ENCODE measurements at regions not wholly inside any gene's neighbourhood (a gene's known extent, or its start where the extent isn't known, plus 50 kb on each side); places are given as distances from the start of the nearest gene placed in this dataset.

DNA sequence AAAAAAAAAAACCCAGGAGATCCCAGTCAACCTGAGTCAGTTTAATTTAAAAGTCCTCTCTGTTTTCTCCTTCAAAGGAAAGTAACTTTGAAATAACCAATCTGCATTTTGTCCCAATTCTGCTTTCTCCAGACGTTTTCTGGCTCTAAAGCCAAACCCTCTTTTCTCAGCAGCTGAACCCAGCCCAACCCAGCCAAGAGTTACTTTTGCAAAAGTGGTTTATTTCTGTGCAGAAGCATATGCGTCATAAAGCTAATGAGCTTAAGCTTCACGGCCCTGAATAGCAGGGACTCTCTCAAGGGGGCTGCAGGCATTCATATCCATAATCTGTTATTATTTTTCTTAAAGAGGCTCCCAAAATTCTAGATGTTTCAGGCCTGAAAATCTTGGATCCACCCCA is 176.6 kb downstream of the GALC start:
- TF ChIP-seq CTCF (IDR thresholded peaks at IDR 0.05), result no peak
- H3K4me1 Mint-ChIP-seq (ENCODE audit: low read depth), result no peaks in the 10 kb centered on the region
- DNase-seq, result no peak
- H3K27me3 Mint-ChIP-seq (ENCODE audit: insufficient read depth), result no peaks in the 10 kb centered on the region; the same call in none of the 2 replicates
- H3K4me3 Mint-ChIP-seq, result no peak overlapping the region
- peaks cover 42% of the 10 kb centered on the region for H3K9me3 Mint-ChIP-seq
- H3K36me3 Mint-ChIP-seq (ENCODE audit: low read depth), result peaks cover 6% of the 10 kb centered on the region; the same call in 1 of the 2 replicates
- H3K27ac Mint-ChIP-seq, result no peak overlapping the region

- no peak for DNase-seq
- H3K36me3 Mint-ChIP-seq (ENCODE audit: low read depth), result peaks cover 6% of the 10 kb centered on the region; the same call in 1 of the 2 replicates
- no peak overlapping the region for H3K4me3 Mint-ChIP-seq
- H3K4me1 Mint-ChIP-seq (ENCODE audit: low read depth), result no peaks in the 10 kb centered on the region
- no peaks in the 10 kb centered on the region; the same call in none of the 2 replicates for H3K27me3 Mint-ChIP-seq (ENCODE audit: insufficient read depth)
- TF ChIP-seq CTCF (IDR thresholded peaks at IDR 0.05), result no peak
- H3K9me3 Mint-ChIP-seq, result peaks cover 53% of the 10 kb centered on the region
- no peak overlapping the region for H3K27ac Mint-ChIP-seq
Observed at GRCh38 chr14:87815121-87815520, 177.9 kb downstream of the GALC start.

DNA sequence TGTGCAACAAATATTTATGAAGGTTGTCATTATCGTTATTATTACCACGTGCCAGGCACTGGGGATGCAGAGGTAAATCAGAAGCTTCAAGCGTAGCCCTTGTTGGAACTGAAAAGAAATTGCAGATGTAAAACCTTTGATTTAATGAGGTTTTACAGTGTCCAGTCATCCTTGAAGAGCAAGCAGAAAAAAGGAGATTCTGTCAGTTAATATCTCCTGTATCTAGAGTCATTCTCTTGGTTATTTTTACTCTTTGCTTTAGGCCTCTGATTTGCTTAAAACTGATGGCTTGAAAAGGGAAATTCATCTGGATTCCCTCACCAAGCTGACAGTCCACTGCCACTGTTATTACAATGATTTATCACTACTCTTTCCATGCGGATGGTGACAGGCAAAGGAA is 179.3 kb downstream of the GALC start:
- H3K27me3 Mint-ChIP-seq (ENCODE audit: insufficient read depth), result no peaks in the 10 kb centered on the region; the same call in 1 of the 2 replicates
- H3K9me3 Mint-ChIP-seq, result peaks cover 46% of the 10 kb centered on the region
- no peaks in the 10 kb centered on the region for H3K4me1 Mint-ChIP-seq (ENCODE audit: low read depth)
- no peak overlapping the region for H3K4me3 Mint-ChIP-seq
- peaks cover 5% of the 10 kb centered on the region; the same call in 1 of the 2 replicates for H3K36me3 Mint-ChIP-seq (ENCODE audit: low read depth)
- no peak for TF ChIP-seq CTCF (IDR thresholded peaks at IDR 0.05)
- DNase-seq, result no peak
- H3K27ac Mint-ChIP-seq, result no peak overlapping the region

GRCh38 chr14:87813211-87813610 is 179.8 kb downstream of the GALC start:
- Mint-ChIP-seq H3K4me3 (no peak overlapping the region), H3K4me1 (ENCODE audit: low read depth) (no peaks in the 10 kb centered on the region), H3K36me3 (ENCODE audit: low read depth) (peaks cover under 1% of the 10 kb centered on the region; the same call in 1 of the 2 replicates), H3K9me3 (peaks cover 41% of the 10 kb centered on the region), H3K27ac (no peak overlapping the region), H3K27me3 (ENCODE audit: insufficient read depth) (no peaks in the 10 kb centered on the region; the same call in 1 of the 2 replicates)
- no peak for DNase-seq
- TF ChIP-seq CTCF (IDR thresholded peaks at IDR 0.05), result no peak

DNA sequence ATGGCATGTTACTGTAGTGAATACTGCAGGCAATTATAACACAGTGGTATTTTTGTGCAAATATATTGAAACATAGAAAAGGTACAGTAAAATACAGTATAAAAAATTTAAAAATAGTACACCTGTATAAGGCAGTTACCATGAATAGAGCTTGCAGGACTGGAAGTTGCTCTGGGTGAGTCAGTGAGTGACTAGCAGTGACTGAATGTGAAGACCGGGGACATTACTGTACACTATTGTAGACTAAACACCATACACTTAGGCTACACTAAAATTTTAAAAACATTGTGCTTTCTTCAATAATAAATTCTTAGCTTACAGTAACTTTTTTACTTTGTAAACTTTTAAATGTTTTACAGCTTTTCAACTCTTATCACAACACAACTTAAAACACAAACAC is 181.7 kb downstream of the GALC start:
- H3K27me3 Mint-ChIP-seq (ENCODE audit: insufficient read depth), result no peaks in the 10 kb centered on the region
- H3K27ac Mint-ChIP-seq, result no peak overlapping the region
- H3K9me3 Mint-ChIP-seq, result peaks cover 27% of the 10 kb centered on the region
- no peaks in the 10 kb centered on the region for H3K36me3 Mint-ChIP-seq (ENCODE audit: low read depth)
- no peak for TF ChIP-seq CTCF (IDR thresholded peaks at IDR 0.05)
- H3K4me3 Mint-ChIP-seq, result no peak overlapping the region
- no peaks in the 10 kb centered on the region for H3K4me1 Mint-ChIP-seq (ENCODE audit: low read depth)
- DNase-seq, result no peak

- Mint-ChIP-seq H3K4me3 (no peak overlapping the region), H3K27ac (no peak overlapping the region), H3K36me3 (ENCODE audit: low read depth) (no peaks in the 10 kb centered on the region), H3K27me3 (ENCODE audit: insufficient read depth) (no peaks in the 10 kb centered on the region), H3K4me1 (ENCODE audit: low read depth) (no peaks in the 10 kb centered on the region), H3K9me3 (peaks cover 22% of the 10 kb centered on the region)
- no peak for TF ChIP-seq CTCF (IDR thresholded peaks at IDR 0.05)
- DNase-seq, result no peak
Observed at GRCh38 chr14:87810711-87811110, 182.3 kb downstream of the GALC start.
